GM12865 (cell line): ENCODE measurements at regions not wholly inside any gene's neighbourhood (a gene's known extent, or its start where the extent isn't known, plus 50 kb on each side); places are given as distances from the start of the nearest gene placed in this dataset.

ENCODE experiments used
- DNase-seq: peaks from one replicate; pipeline ENCODE4 v3.0.0; 2010; ENCODE audit warnings: low read depth
- H3K4me3 ChIP-seq: 2 replicates; pipeline ENCODE4 v1.5.1; 2011; ENCODE audit warnings: mild to moderate bottlenecking, low read depth, low read length, control low read depth
- CTCF ChIP-seq: IDR thresholded peaks from 2 replicates; pipeline ENCODE4 v1.5.1; 2011; ENCODE audit warnings: low read length, control low read depth, low read depth, inconsistent platforms; ENCODE audit not compliant: insufficient read depth; ENCODE audit errors: missing control alignments

- peak; percentile 75 for DNase-seq
- H3K4me3 ChIP-seq: no peak overlapping the region
- TF ChIP-seq CTCF: peak; percentile 96
These were observed 143.3 kb upstream of the ZNF644 start for GRCh38 chr1:91165033-91165654.

DNA sequence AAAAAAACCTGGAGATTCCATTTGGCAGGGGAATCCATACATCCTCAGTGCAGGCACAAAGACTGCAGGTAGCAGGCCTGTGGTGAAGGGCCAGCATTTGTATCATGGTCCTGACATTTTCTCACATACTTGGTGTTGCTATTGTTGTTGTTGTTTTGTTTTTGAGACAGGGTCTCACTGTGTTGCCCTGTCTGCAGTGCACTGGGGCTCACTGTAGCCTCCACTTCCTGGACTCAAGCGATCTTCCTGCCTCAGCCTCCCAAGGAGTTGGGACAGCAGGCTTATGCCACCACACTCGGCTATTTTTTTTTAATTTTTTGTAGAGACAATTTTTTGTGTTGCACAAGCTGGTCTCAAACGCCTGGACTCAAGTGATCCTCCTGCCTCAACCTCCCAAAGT, 140.8 kb upstream of the ZNF644 start:
- no peak overlapping the region for H3K4me3 ChIP-seq
- DNase-seq: no peak
- TF ChIP-seq CTCF: no peak

DNA sequence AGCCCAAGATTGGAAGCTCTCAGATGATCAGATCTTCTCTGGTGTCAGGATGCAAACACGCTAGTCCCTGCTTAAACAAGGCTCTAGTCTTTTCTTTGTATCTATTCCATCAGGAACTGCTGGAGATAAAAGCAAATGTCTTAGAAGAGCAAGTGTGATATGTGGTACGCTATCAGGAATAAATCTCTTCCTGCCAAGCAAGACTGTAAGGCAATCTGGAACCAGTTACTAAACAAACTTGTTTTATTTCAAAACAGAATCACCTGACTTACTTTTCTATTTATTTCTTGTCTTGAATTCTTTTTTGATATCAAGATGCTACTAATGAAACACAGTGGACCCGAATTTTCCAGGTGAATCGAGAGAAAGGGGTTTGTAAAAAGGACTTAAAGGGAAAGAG, 139.9 kb upstream of the ZNF644 start:
- no peak for TF ChIP-seq CTCF
- no peak overlapping the region for H3K4me3 ChIP-seq
- no peak for DNase-seq

DNA sequence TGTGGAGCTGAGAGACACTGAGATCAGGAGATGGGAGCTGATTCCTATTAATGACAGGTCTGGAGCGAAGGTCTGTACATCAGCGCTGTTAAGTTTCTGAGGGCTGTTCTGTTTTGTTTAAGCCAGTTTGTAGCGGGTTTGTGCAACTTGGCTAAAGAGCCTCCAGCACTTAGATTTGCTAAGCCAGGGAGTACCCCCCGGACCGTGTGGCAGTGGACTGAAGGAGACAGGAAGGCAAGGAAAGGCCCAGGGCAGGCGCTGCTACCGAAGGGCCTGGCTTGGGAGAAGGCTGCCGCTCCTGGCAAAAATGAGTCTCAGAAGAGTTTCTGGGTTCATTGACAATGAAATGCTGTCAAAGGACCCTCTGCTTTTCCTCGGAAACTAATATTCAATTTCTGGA, 139.3 kb upstream of the ZNF644 start:
- H3K4me3 ChIP-seq: no peak overlapping the region
- DNase-seq: no peak
- no peak for TF ChIP-seq CTCF

- DNase-seq: no peak
- no peak overlapping the region for H3K4me3 ChIP-seq
- TF ChIP-seq CTCF: no peak
These were observed 138.7 kb upstream of the ZNF644 start for GRCh38 chr1:91160363-91161075.

DNA sequence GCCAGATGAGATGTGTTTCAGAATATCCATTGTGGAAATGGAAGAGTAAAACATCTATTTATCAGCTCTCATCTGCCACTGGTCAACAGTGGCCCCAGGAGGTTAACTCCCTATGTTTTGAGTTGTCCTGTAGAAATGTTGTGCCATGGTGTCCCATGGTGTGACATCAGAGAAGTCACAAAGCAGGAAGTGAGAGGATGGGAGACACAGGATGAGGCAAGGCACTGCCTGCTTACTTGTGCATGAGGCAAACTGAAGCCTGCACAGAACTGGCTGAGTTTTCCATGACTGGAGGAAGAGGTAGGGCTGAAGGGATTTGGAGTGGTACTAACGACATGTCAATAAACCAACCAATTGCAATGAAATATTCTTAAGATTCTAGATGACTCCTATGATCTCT, 131.5 kb upstream of the ZNF644 start:
- DNase-seq: no peak
- no peak for TF ChIP-seq CTCF
- H3K4me3 ChIP-seq: no peak overlapping the region

- DNase-seq: no peak
- H3K4me3 ChIP-seq: no peak overlapping the region
- TF ChIP-seq CTCF: no peak
These were observed 130.5 kb upstream of the ZNF644 start for GRCh38 chr1:91152331-91152730.
